GM12878 (cell line): ENCODE measurements at regions not wholly inside any gene's neighbourhood (a gene's known extent, or its start where the extent isn't known, plus 50 kb on each side); places are given as distances from the start of the nearest gene placed in this dataset.

ENCODE experiments used
- ATAC-seq: fragments of 200-7000 bp; cut with Tn5 transposase; 3 replicates; pipeline ENCODE4 v1.9.1; 2020; ENCODE audit warnings: mild to moderate bottlenecking, moderate library complexity
- BruUV-seq: library from RNA; stranded (reverse); fragments of 400-500 nt; replicated peaks from 2 replicates; lab custom pipeline; 2021; lab: Mats Ljungman, UMichigan
- CTCF ChIA-PET: fragments of 300-600 bp; sonication (Branson Sonifier 250); formaldehyde crosslinking; extraction: SDS; loops from one replicate; lab custom pipeline; 2021; ENCODE audit warnings: inconsistent platforms; lab: Yijun Ruan, JAX
- POLR2A ChIA-PET: fragments of 350-600 bp; formaldehyde crosslinking; extraction: SDS; loops from one replicate; lab custom pipeline; 2021; ENCODE audit warnings: inconsistent platforms; lab: Charles Lee
- RAD21 ChIA-PET: fragments of 300-600 bp; sonication (Branson Sonifier 250); formaldehyde crosslinking; loops from one replicate; lab custom pipeline; 2023; ENCODE audit warnings: antibody characterized with exemption; ENCODE audit not compliant: unreplicated experiment; lab: Charles Lee
- SMC1A ChIA-PET: fragments of 300-600 bp; sonication (Branson Sonifier 250); formaldehyde crosslinking; loops from one replicate; lab custom pipeline; 2023; ENCODE audit not compliant: unreplicated experiment, uncharacterized antibody; lab: Charles Lee
- DNase-seq: peaks from one replicate; pipeline ENCODE4 v3.0.0-alpha.2; 2011; ENCODE audit warnings: low read depth, low spot score
- FAIRE-seq: peaks from 3 replicates; lab custom pipeline; 2011; peaks lifted over from hg19 to GRCh38; lab: Jason Lieb, UNC
- H2AFZ ChIP-seq: 2 replicates; pipeline ENCODE4 v1.6.0; 2011; ENCODE audit warnings: low read depth, low read length, control low read depth; ENCODE audit not compliant: control insufficient read depth
- H3K27ac ChIP-seq: 2 replicates; pipeline ENCODE4 v1.5.1; 2011; ENCODE audit warnings: control low read depth; ENCODE audit not compliant: control insufficient read depth, insufficient read depth
- H3K27me3 ChIP-seq, 2 experiments: replicated peaks in 1 of 2; 2 replicates each; pipeline versions ENCODE4 v1.6.0 to v1.6.1; 2011; ENCODE audit warnings: low read length in 1 of 2; ENCODE audit not compliant: control insufficient read depth in 2 of 2, insufficient read depth in 2 of 2
- H3K36me3 ChIP-seq, 2 experiments: 2 replicates each; pipeline ENCODE4 v1.5.1; 2011; ENCODE audit warnings: low read length in 1 of 2; ENCODE audit not compliant: control insufficient read depth in 2 of 2, insufficient read depth in 2 of 2
- H3K4me1 ChIP-seq: 2 replicates; pipeline ENCODE4 v1.6.1; 2011; ENCODE audit warnings: mild to moderate bottlenecking, low read length, moderate library complexity, mixed read lengths; ENCODE audit not compliant: control insufficient read depth, insufficient read depth
- H3K4me2 ChIP-seq: 2 replicates; pipeline ENCODE4 v1.6.0; 2011; ENCODE audit warnings: control low read depth; ENCODE audit not compliant: control insufficient read depth, insufficient read depth
- H3K4me3 ChIP-seq: fragments of 200-600 bp; sonication (generic); 2 replicates; pipeline ENCODE4 v1.5.1; 2016
- H3K79me2 ChIP-seq: 2 replicates; pipeline ENCODE4 v1.6.0; 2011; ENCODE audit warnings: low read length; ENCODE audit not compliant: control insufficient read depth, insufficient read depth
- H3K9ac ChIP-seq: 2 replicates; pipeline ENCODE4 v1.8.0; 2011; ENCODE audit warnings: low read length, control low read depth, mixed read lengths; ENCODE audit not compliant: control insufficient read depth, insufficient read depth
- H3K9me3 ChIP-seq: replicated peaks from 3 replicates; pipeline ENCODE4 v1.5.1; 2011; ENCODE audit warnings: mild to moderate bottlenecking, low read length; ENCODE audit not compliant: control insufficient read depth, insufficient read depth
- H4K20me1 ChIP-seq: 2 replicates; pipeline ENCODE4 v1.6.0; 2011; ENCODE audit not compliant: control insufficient read depth, insufficient read depth
- BRCA1 ChIP-seq: IDR thresholded peaks from 2 replicates; pipeline ENCODE4 v1.6.1; 2011; ENCODE audit warnings: low read depth, low read length, improper control_type of control experiment
- CUX1 ChIP-seq: IDR thresholded peaks from 2 replicates; pipeline ENCODE4 v1.6.1; 2012; ENCODE audit warnings: improper control_type of control experiment, low read depth, low read length; ENCODE audit not compliant: insufficient replicate concordance
- FOXM1 ChIP-seq: IDR thresholded peaks from 2 replicates; pipeline ENCODE4 v1.6.1; 2012; ENCODE audit warnings: low read depth, mild to moderate bottlenecking, inconsistent platforms, low read length, moderate library complexity
- MYB ChIP-seq: fragments of 150-350 bp; IDR thresholded peaks from 2 replicates; pipeline ENCODE4 v1.6.1; 2014; ENCODE audit warnings: mild to moderate bottlenecking, low read depth, low read length, borderline replicate concordance
- SMARCA5 ChIP-seq: fragments of 450-650 bp; IDR thresholded peaks from 2 replicates; pipeline ENCODE4 v1.6.1; 2017; ENCODE audit warnings: mild to moderate bottlenecking
- ZNF217 ChIP-seq: fragments of 450-650 bp; IDR thresholded peaks from 2 replicates; pipeline ENCODE4 v1.6.1; 2017; ENCODE audit warnings: antibody characterized with exemption, mild to moderate bottlenecking
- WGBS: methylation state at CpG from one replicate; pipeline ENCODE4 v1.1.6; 2016; ENCODE audit warnings: low lambda C conversion rate; ENCODE audit not compliant: insufficient replicate concordance, insufficient coverage; ENCODE audit errors: missing lambda C conversion rate; 5-methylcytosine and 5-hydroxymethylcytosine counted together
- in situ Hi-C: fragments of 300-500 bp; cut with MboI; formaldehyde crosslinking; loops from 9 replicates; pipeline ENCODE4 v1.14.3; 2018; ENCODE audit warnings: mixed read lengths
- intact Hi-C: fragments of 100-400 bp; cut with micrococcal nuclease; formaldehyde crosslinking; loops from one replicate; pipeline ENCODE4 v1.14.2; 2022; ENCODE audit not compliant: unreplicated experiment
- TF ChIP-seq, protein P1 (sequence below): fragments of 450-650 bp; conservative IDR thresholded peaks from 2 replicates; pipeline ENCODE4 v1.6.1; 2017; ENCODE audit warnings: mild to moderate bottlenecking, moderate library complexity
- TF ChIP-seq, protein P2 (sequence below): fragments of 450-650 bp; IDR thresholded peaks from 2 replicates; pipeline ENCODE4 v1.6.1; 2017; ENCODE audit warnings: low read depth, mild to moderate bottlenecking, moderate library complexity

DNA sequence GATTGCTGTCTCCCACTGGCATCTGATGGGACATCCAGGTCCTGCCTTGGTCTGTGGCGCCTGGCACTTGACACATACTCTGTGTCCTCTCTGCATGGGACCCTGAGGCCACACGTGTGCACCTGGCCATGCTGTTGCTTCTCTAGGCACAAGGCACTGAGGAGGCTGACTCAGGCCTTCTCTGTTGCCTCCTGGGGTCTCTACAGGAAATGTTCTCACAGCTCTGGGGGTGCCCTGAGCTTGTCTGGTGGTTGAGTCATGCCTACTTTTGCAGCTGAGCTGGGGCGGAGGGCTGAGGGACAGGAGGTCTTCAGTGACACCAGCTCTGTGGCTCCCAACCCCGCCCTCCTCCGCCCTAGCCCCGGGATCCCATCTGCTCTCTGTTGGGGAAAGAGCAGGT, 207.0 kb upstream of the HS6ST1 start:
- WGBS: 18% methylated on average over 6 of the region's 6 CpGs
- H3K79me2 ChIP-seq: no peaks in the 10 kb centered on the region
- no peak for ATAC-seq
- no peaks in the 10 kb centered on the region; the same call in 2 of the 3 replicates for H3K9me3 ChIP-seq
- H3K9ac ChIP-seq: no peak overlapping the region
- FAIRE-seq: no peak
- H3K27ac ChIP-seq: no peak overlapping the region
- H4K20me1 ChIP-seq: no peaks in the 10 kb centered on the region
- ChIA-PET POLR2A (no interaction called here), RAD21 (no interaction called here), CTCF (no interaction called here), SMC1A (no interaction called here)
- no peak overlapping the region for H3K4me2 ChIP-seq
- no peak overlapping the region for H3K4me3 ChIP-seq
- no peak for DNase-seq
- BruUV-seq: no TSS peak
- H3K36me3 ChIP-seq: no peaks in the 10 kb centered on the region
- TF ChIP-seq, protein P1, sequence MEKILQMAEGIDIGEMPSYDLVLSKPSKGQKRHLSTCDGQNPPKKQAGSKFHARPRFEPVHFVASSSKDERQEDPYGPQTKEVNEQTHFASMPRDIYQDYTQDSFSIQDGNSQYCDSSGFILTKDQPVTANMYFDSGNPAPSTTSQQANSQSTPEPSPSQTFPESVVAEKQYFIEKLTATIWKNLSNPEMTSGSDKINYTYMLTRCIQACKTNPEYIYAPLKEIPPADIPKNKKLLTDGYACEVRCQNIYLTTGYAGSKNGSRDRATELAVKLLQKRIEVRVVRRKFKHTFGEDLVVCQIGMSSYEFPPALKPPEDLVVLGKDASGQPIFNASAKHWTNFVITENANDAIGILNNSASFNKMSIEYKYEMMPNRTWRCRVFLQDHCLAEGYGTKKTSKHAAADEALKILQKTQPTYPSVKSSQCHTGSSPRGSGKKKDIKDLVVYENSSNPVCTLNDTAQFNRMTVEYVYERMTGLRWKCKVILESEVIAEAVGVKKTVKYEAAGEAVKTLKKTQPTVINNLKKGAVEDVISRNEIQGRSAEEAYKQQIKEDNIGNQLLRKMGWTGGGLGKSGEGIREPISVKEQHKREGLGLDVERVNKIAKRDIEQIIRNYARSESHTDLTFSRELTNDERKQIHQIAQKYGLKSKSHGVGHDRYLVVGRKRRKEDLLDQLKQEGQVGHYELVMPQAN: no peak
- TF ChIP-seq SMARCA5 (no peak), FOXM1 (no peak)
- intact Hi-C loops: no loop called here
- no peak overlapping the region for H2AFZ ChIP-seq
- in situ Hi-C loops: no loop called here
- H3K27me3 ChIP-seq: no peaks in the 10 kb centered on the region; a peak in 2 of 4 replicates
- H3K4me1 ChIP-seq: peaks cover 9% of the 10 kb centered on the region

GRCh38 chr2:128526455-128526976, 207.8 kb upstream of the HS6ST1 start:
- WGBS: 48% methylated on average over 14 of the region's 14 CpGs
- ChIA-PET POLR2A (no interaction called here), RAD21 (no interaction called here), SMC1A (no interaction called here), CTCF (no interaction called here)
- Histone ChIP-seq H3K27me3 (no peaks in the 10 kb centered on the region; a peak in 2 of 4 replicates), H3K4me3 (no peak overlapping the region), H4K20me1 (no peaks in the 10 kb centered on the region), H3K9ac (no peak overlapping the region), H3K4me2 (no peak overlapping the region), H3K27ac (no peak overlapping the region), H3K4me1 (peaks cover under 1% of the 10 kb centered on the region; the same call in 1 of the 2 replicates), H3K9me3 (no peaks in the 10 kb centered on the region; the same call in 2 of the 3 replicates), H3K79me2 (no peaks in the 10 kb centered on the region), H3K36me3 (no peaks in the 10 kb centered on the region), H2AFZ (no peak overlapping the region)
- BruUV-seq: no TSS peak
- in situ Hi-C loops (no loop called here), intact Hi-C loops (no loop called here)
- FAIRE-seq (no peak), ATAC-seq (no peak), DNase-seq (no peak)
- TF ChIP-seq CUX1: no peak
- no peak for TF ChIP-seq ZNF217
- TF ChIP-seq BRCA1: no peak
- TF ChIP-seq MYB: no peak
- TF ChIP-seq, protein P2, sequence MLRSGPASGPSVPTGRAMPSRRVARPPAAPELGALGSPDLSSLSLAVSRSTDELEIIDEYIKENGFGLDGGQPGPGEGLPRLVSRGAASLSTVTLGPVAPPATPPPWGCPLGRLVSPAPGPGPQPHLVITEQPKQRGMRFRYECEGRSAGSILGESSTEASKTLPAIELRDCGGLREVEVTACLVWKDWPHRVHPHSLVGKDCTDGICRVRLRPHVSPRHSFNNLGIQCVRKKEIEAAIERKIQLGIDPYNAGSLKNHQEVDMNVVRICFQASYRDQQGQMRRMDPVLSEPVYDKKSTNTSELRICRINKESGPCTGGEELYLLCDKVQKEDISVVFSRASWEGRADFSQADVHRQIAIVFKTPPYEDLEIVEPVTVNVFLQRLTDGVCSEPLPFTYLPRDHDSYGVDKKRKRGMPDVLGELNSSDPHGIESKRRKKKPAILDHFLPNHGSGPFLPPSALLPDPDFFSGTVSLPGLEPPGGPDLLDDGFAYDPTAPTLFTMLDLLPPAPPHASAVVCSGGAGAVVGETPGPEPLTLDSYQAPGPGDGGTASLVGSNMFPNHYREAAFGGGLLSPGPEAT: no peak
